NCI-H2227 (cell line): ENCODE measurements at regions not wholly inside any gene's neighbourhood (a gene's known extent, or its start where the extent isn't known, plus 50 kb on each side); places are given as distances from the start of the nearest gene placed in this dataset.

Experiments
- DNase-seq: peaks from one replicate; lab custom pipeline; 2025; ENCODE audit not compliant: unreplicated experiment; lab: John Stamatoyannopoulos, UW

DNA sequence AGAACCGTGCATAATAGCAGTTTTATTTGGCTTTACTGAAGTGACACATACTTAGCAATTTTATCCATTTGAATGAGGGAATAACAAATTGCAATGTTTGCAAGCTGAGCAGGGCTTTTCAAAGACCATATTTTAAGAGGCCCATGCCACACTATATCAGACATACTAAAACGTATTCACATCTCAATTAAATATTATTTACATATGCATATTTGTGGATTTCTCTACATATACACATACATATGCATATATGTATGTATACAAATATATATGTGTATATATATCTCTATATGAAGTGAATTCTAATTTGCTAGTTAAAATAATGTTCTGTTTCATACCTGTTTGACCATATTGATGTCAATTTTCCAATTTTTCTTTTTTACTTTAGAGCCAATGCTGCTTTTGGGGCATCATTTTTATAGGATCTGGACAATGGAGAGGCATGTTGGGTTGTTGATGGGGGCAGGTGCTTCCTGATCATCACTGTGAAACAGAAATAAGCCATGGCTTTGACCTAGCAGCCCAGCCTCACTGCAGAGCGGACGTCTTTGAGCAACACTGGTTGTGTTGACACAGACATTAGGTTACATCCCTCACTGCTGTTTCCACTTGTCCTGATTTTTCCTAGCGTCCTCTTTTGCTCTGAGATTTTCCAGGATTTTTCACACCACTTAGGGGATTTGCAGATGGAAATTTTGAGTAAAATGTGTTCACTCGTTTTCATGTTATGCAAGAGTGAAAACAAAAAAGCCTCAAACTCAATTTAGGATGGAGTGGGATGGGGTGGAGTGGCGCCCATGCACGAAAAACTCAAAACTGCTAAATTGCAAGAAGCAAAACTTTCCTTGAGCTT lies 56.9 kb downstream of the RDH14 start:
- no peak for DNase-seq

DNA sequence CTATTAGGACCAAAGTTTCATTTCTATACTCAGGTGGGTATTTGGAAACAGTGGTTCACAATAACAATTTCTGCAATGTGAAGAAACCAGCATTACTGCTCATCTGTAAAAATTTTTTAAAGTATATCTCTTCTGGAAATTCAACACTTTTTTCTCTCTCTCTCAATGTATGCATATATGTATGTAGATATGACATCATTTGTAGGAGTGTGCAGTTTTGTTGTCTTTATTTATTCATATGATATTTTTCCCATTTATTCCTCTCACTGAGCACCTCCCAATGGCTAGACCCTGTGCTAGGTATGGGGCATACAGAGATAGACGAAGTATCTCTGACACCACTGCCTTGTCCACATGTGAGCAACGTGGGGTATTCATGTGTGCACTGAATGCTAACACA lies 58.3 kb downstream of the RDH14 start:
- no peak for DNase-seq

DNA sequence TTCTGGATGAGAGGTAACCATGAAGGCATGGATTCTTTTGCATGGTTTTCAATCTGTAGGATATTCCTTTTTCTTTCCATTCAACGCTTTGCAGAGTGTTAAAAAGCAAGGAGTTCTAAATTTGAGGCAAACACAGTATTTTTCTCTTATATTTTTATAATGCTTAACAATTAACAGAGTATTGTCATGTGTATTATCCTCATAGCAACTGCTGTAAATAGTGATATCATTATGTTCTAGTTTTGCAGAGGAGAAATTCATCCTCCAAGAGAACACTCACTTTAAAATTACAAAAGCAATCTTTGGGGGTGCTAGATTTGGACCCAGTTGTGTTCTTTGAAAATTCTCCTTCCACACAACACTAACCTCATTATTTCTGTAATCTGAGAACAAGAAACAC lies 58.7 kb downstream of the RDH14 start:
- DNase-seq = no peak

DNA sequence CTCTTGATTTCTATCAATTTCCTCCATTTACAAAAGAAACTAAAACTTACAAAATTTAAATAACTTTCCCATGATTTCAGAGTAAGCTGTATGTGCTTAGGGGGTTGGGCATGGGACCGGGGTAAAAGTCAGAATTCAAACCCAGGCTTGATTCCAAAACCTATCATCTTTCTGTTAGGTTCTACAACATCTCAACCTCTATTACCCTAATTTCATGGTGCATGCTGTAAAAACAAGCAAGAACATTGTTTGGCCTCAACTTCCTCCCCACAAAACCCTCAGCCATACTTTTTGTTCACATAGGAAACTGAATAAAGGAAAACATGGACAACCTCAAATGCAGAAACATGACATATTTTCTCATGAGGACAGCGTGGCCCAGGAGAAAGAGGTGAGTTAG lies 59.3 kb downstream of the RDH14 start:
- DNase-seq = no peak

DNA sequence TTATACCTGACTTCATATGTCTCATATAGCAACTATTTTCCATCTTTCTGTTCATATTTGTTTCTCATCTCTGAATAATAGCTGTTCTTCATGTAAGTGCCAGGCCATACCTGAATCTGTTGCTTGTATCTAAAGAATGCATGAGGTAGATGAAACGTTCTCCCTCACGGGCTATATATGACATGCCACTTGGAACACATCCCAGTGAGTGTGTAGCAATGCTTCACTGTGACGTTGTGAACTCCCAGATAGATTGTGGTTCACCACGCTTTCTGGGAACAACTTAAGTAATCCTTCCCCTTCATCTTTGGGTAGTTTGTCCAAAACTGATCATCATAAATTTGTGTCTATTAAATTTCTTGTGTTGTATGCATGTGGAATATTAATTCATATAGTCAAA lies 60.1 kb downstream of the RDH14 start:
- DNase-seq = no peak

DNA sequence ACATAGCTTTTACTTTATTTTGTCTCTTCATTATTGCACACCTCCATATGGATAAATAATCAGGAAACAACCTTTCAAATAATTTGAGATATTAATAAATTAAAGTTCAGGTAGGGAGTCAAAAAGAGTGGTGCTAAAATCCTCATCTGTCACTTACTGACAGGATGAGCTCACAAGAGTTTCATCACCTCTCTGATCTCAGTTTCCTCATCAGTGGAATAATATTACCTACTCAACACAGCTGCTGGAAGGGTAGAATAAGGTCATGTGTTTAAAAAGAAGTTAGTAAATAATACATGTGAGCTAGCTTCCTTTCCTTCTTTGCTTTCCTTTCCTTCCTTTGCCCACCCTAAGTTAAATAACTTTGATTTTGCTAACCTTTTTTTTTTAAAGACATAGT lies 61.9 kb downstream of the RDH14 start:
- no peak for DNase-seq

DNA sequence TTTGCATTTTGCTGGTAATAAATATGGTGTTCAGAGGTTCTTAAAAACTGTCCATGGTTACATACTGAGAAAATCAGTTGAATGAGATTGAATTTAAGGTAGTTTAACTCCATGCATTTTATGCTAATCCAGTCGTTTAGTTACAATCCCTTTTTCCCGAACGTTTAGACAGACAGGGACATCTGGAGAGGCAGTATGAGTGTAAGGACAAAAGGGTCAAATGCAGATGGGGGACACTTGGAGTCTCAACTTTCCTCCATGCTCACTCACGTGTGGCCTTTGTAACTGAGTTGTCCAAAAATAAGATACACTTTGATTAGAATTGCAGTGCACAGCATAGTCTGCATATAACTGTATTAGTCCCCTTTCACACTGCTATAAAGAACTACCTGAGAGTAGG lies 63.9 kb downstream of the RDH14 start:
- DNase-seq = no peak

DNA sequence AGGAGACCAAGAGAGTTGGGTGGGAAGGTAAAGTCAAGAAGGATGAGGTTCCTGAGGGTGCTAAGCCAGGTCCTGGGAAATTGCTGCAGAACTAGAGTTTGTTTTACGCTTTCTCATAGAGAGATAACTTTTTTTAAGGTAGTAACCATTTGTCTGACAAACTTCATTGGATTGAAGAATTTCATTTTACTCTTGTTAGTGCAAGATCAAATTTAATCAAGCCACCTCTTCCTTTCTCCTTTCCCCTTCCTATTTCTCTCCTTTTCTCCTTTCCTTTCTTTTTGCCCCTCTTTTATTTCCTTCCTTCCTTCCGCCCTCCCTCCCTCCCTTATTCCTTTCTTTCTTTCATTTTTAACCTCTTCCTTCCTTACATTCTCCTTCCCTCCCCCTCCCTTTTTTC lies 65.4 kb downstream of the RDH14 start:
- DNase-seq = no peak

DNA sequence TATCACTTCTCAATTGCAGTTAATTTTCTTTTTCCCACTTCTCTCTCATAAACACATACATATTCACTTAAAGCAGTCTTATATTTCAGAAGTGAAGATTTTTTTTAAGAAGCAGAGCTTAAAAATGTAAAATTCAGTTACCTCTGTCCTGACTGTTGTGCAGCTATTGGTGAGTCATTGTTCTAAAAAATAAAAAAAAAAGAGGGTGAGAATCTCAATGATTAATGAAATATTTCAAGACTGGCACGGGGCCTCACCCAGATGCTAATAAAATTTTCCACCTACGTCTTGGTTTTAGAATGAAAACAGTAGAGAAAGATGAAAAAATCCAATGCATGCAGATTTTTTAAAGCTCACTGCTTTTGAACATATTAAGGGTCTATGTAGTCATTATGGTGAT lies 67.7 kb downstream of the RDH14 start:
- DNase-seq = no peak

DNA sequence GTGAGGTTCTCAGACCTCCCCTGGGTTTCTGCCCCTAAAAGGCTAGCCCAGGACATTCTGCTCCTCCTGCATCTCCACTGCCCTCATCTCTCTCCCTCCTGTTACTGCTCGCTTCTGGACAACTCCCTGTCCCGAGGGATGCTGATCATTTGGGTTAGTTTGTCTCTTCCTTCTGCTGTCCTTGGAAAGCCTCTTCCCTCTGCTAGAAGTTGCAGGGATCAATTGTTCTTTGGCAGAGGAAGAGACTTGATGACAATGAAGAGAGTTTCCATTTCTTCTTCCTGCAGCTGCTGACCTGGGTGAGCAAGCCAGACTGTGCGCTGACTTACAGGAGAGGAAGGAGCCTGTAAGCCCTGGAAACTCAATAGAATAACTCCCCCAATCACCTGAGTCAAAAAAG lies 68.9 kb downstream of the RDH14 start:
- DNase-seq = no peak

DNA sequence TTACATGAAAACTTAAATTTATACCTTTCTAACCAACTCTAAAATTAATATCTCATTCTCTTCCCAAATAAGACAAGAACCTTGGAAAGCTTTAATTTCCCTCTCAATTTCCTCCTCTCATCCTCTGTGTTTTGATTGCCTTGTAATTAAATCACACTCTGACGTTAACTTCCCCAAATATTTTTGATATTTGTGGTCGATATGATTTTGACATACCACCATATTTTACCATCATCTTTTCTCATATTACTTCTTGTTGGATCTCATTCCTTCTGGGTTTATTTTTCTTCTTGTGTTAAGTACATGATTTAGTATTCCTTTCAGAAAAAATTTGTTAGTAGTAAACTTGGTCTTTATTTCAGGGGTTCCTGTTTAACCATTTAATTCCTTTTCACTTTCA lies 69.6 kb downstream of the RDH14 start:
- DNase-seq = no peak

DNA sequence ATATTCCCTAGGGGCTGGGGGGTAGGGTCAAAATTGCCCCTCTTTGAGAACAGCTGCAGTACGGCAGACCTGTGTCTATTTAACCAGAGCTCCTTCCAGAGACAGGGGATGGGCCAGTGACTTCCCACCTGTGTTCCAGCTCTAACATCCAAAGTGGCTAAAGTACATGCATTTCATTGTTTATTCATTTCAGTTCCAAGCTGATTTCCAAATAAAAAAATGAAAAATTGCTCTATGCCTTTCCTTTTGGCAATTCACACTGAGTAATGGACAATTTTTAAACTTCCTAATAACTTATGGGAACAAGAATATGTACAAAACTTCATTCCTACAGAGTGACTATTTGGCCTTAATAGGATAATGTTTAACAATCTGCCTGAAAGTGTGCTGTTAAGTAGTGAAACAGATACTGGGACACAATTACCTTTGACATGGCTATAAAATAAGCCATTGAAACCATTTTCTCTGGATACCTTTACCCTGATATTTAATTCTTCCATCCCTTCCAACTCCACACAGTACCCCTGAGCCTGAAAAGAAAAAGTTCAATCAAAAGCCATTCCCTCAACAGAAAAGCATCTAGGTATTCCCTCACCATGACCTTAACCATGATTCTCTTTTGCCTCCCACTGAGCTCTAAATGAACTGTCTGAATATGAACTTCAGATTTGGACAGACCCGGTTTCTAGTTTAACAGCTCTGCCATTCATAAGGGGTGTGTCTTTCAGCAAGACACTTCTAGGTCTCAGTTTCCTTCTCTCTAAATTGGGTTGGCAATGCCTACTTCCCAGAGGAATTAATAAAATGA lies 73.1 kb downstream of the RDH14 start:
- no peak for DNase-seq

DNA sequence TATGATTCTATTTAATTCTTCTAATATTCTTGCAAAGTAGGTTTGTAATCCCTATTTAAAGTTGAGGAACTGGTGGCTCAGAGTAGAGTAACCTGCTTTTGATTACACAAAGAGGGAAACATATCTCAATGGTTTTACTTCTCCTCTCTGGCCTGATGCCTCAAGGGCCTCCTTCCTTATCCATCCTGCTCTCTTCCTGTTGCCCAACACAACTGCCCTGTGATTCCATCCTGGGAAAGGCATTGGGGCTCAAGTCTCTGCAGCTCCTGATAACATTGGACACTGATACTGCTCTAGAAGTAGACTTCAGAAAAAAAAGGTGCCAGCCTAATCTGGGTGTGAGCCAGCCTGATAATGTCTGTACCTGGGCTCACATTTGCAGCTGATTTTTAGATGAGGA lies 75.8 kb downstream of the RDH14 start:
- DNase-seq = no peak

DNA sequence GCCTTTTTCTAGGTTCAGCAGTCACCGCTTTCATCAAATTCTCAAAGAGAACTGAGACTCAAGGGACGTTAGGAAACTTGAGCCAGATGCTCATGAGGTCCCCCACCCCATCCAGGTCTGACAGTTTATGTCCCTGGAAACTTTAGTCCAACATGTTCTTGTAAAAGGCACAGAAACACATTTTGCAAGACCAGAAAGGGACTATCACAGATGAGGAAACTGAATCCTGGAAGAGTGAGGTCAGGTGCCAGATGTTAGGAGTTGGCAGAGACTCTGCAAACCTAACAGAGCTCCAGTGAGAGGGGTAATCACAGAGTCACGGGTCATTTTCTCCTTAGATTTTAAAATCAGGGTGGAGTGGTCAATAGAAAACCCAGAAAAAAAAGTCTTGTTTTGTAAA lies 76.6 kb downstream of the RDH14 start:
- no peak for DNase-seq

DNA sequence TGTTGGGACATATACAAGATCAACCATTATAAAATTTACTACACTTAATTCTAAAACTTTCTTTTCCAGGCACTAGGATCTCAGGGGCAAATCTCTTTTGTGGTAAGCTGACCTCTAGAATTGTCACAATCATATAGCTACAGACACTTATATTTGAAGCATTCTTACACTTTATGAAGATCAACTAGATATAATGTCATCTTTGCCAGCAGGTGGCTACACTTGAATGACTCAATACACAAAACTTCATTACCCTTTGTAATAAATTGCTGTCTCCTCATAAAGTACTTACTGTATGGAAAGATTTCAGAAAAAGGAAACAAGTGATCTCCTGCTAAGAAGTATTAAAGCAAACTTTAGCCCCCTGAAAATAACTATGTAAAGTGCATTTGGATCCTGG lies 77.8 kb downstream of the RDH14 start:
- DNase-seq = no peak

DNA sequence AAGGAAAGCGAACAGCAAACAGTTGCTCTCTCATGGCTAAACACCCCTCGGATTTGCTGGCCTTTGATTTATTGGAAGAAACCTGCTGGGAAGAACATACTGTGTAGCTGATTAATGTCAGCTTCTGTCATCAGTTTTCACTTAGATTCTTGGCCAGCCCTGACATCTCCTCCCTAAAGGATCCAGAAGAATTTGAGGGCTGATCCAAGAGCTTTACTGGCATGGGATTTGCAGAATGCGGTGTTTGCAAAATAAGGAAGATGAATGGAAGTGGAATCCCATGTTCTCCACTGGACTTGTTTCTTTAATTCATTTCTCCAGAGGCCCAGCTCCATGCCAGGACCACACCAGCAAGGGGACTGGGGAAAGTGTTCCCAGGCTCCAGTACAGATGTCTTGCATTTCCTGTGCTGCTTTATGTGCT lies 80.5 kb downstream of the RDH14 start:
- no peak for DNase-seq

DNA sequence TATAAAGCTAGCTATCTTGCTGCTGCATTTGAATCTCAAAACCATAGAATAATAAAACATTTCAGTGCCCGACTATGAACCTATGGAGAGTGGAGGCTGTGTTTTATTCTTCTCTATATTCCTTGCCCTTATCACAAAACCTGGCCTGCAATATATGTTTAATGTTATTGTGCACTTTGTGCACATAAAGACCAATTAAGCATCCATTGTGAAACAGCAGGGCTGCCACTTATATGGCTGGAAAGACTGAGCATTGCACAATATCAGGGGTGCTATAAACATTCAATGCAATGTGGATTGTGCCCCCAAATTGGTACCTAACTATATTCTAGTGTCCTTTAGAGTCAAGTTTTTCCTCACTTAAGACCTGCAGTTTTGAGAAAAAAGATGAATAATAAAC lies 83.2 kb downstream of the RDH14 start:
- DNase-seq = no peak

DNA sequence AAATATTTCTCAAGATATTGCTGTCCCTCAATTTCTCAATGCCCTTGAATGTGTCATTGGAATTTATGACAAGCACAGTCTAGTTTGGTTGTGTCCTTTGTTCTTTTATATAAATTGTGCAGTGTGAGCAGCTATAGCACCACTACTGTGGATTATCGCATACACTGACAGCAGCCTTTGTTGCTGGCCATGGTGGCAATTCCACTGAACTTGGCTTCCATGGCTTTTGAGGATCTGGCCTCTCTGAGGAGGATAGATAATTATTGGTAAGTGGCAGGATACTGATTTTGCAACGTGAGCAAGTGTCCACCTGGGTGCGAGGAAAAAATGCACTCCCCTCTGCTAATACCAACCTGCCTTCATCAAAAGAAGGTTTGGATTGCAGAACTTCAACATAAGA lies 84.0 kb downstream of the RDH14 start:
- no peak for DNase-seq

DNA sequence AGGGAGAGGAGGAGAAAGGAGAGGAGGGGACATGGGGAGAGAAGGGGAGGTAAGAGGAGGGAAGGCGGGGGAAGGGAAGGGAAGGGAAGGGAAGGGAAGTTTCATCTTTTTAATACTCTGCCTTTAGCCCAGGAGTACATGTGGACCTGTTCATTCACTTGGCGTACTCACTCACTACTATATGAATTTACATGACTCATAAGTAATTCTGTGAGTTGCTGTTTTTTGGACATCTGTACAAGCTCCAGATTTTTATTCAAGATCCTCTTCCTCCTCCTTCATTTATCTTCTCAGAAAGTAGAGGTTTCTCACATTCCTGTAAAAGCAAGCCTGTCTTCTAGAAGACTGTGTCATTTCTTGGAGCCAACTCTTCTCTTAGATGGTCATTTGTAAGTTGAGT lies 84.6 kb downstream of the RDH14 start:
- no peak for DNase-seq

DNA sequence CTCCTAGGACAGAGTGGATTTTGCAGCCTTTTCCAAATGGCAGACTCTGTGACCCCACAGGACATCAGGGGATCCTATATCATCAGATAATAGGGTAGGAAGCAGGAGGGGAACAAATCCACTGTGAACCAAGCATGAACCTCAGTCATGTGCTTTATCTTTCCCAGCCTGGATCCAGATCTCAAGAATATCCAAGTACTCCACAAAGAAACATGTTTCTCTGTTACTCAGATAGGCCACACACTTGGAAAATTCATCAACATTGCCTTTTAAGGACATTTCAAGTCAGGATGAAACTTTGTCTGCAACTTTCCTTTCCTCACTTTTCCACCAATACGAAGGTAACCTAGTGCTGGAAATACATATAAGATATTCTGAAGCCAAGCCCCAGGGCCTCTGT lies 85.8 kb downstream of the RDH14 start:
- DNase-seq = no peak

DNA sequence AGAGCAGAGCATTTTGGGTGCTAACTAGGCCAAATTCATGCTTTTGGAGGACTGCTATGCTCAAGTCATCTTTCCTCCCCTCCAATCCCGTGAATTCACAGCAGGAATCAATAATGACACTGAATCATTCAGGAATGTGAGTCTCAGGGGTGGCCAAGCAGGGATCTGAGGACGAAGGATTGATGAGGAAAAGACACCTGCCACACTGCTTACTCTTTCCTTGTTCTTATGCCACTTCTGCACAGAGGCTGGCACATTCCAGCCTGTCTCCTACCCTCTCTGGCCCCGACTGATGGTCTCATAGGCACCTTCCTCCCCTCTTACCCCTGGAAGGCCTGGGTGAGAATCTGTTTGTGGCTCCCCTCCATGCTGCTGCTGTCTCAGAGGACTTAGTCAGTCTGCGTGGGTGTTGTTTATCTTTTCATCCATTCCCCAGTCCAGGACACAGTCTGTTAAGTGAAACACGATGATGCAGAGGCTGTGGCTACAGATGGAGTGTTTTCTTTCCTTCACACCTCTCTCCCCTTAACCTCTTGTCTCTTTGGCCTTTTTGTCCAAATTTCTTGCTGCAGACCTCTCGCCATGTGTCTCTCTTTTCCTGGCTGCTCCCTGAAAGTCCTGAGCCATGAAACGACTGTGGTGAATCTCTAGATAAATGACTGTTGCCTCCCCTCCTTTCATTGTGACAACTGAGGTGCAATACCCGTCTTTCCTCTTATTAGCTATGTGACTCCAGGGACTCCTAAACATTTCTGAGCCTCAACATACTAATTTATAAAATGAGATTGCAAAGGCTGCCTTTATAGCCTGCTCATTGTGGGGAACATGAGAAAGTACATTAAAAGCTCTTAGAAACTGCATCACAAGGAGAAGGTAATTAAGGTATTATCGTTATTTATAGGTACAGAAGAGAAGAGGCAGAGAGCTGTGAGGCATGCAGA lies 86.9 kb downstream of the RDH14 start:
- no peak for DNase-seq
